SK-N-SH (cell line): ENCODE measurements at regions not wholly inside any gene's neighbourhood (a gene's known extent, or its start where the extent isn't known, plus 50 kb on each side); places are given as distances from the start of the nearest gene placed in this dataset.

Experiments used
- EP300 ChIP-seq, 2 experiments: IDR thresholded peaks; 2 replicates each; pipeline versions ENCODE4 v1.4.0 to v1.6.1; 2012; ENCODE audit warnings: borderline replicate concordance in 1 of 2, low read depth in 1 of 2, low read length in 1 of 2
- TAF1 ChIP-seq: IDR thresholded peaks from 2 replicates; pipeline ENCODE4 v1.6.1; 2012; ENCODE audit warnings: low read depth, mild to moderate bottlenecking, low read length, moderate library complexity, borderline replicate concordance
- TCF12 ChIP-seq: IDR thresholded peaks from 2 replicates; pipeline ENCODE4 v1.4.0; 2012
- TF ChIP-seq, protein P1 (sequence below): fragments of 200-600 bp; sonication (generic); IDR thresholded peaks from 2 replicates; pipeline ENCODE4 v1.6.1; 2017; ENCODE audit warnings: antibody characterized with exemption, mild to moderate bottlenecking, moderate library complexity

DNA sequence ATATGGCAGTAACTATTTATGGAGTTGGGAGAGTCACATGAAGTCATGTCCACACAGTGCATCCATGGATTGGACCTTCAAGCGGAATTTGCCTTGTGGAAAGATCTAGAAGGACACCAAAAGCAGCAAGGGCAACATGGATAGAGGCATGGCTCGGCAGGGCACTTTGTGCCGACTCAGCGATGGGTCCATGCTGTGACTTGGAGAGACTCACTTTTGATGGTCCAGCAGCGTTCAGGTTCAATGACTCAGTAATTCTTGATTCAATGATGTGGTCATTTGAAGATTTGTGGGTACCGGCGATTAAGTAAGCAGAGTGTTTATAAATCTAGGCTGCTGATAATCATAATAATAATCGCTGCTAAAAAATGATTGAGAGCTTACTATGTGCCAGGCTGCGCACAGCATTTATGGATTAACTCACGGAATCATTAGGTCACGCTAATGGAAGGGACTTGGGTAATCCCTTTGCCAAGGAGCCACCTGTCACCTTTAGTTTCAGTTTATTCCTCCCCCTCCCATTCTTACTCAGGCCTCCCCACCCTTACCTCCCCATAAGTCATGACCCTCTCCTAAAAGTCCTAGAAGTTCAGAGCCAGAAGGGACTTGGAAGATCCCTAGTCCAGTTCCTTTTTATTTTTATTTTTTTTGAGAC, 127.5 kb upstream of the CRHR1 start:
- TF ChIP-seq, protein P1, sequence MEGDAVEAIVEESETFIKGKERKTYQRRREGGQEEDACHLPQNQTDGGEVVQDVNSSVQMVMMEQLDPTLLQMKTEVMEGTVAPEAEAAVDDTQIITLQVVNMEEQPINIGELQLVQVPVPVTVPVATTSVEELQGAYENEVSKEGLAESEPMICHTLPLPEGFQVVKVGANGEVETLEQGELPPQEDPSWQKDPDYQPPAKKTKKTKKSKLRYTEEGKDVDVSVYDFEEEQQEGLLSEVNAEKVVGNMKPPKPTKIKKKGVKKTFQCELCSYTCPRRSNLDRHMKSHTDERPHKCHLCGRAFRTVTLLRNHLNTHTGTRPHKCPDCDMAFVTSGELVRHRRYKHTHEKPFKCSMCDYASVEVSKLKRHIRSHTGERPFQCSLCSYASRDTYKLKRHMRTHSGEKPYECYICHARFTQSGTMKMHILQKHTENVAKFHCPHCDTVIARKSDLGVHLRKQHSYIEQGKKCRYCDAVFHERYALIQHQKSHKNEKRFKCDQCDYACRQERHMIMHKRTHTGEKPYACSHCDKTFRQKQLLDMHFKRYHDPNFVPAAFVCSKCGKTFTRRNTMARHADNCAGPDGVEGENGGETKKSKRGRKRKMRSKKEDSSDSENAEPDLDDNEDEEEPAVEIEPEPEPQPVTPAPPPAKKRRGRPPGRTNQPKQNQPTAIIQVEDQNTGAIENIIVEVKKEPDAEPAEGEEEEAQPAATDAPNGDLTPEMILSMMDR: no peak
- TF ChIP-seq TCF12 (no peak), TAF1 (no peak), EP300 (IDR thresholded peaks at IDR 0.05; ENCODE audit: borderline replicate concordance in 1 of 2, low read depth in 1 of 2, low read length in 1 of 2) (no peak)
